GM18951 (cell line): ENCODE measurements at regions not wholly inside any gene's neighbourhood (a gene's known extent, or its start where the extent isn't known, plus 50 kb on each side); places are given as distances from the start of the nearest gene placed in this dataset.

Source experiments
- POLR2A ChIP-seq: IDR thresholded peaks from 4 replicates; pipeline ENCODE4 v1.6.1; 2011; ENCODE audit warnings: mild to moderate bottlenecking; ENCODE audit not compliant: insufficient read length, insufficient read depth; ENCODE audit errors: extremely low read depth
- in situ Hi-C: fragments of 300-500 bp; cut with MboI; formaldehyde crosslinking; loops from one replicate; pipeline ENCODE4 v1.12.0; 2022; ENCODE audit warnings: low sequenced_read_pairs, mixed read lengths, inconsistent platforms; ENCODE audit not compliant: unreplicated experiment

DNA sequence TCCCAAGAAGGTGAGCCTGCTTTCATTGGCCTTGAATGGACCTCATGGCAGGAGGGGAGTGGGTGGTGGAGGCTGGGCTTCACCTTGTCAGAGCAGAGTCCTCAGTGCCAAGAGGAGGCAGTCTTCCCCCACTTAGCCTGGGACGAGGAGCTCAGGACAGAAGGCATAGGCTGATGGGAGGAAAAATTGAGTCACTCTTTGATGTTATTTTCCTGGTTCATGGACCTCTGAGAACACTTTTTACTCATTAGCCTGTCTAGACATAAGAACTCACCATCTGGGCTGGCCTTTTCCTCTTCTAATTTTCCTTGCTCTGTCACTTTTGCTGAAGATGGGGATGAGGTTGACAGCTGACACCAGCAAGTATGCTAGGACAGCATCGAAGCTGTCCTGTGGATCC lies 225.7 kb upstream of the TNP1 start:
- no peak for TF ChIP-seq POLR2A
- in situ Hi-C loops, result no loop called here

- no peak for TF ChIP-seq POLR2A
- in situ Hi-C loops, result no loop called here
Measured at GRCh38 chr2:217081799-217082198, 221.9 kb upstream of the TNP1 start.

DNA sequence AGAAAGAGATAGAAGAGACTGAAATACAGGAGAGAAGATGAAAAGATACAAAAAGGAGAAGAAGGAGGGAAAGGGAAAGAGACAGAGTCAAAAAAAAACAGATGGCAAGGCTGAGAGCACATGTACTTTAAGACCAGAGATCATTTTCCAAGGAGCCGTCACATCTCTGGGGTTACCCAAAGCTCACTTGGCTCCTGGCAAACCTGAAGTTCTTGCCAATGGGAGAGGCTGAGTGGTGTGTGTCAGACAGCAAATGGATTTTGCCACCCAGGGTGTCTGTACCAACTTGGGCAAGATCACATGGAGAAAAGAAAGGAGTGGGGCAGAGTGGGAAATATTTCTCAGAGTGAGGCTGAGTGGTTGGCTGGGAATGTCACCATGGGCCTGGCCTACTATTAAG lies 219.3 kb upstream of the TNP1 start:
- in situ Hi-C loops, result no loop called here
- TF ChIP-seq POLR2A, result no peak

- in situ Hi-C loops, result no loop called here
- TF ChIP-seq POLR2A, result no peak
Measured at GRCh38 chr2:217077831-217078407, 218.1 kb upstream of the TNP1 start.

DNA sequence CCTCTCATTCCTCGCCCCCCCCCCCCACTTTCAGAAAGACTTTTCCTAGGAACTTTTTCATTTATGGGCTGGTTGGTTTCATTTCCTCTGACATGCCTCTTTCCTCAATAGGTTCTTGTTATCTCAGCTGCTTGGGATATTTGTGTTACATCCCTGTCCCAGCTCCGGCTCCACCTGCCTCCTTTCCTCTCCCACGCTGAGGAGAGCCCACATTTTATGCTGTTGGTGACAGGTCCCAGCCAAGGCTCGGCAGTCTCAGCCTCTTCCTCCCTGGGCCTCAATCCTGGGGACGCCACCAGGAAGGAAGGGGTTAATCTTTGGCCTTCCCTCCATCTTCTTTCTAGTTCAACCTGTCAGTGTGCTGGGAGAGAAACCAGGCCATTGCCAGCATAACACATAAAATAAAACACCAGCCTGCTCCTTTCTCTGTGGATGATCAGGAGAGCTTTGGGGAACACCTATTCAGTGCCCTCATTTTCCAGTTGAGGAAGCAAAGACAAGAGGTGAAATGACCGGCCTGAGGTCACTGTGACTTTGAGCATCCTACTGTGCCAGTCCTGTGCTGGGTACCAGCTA lies 216.9 kb upstream of the TNP1 start:
- in situ Hi-C loops, result no loop called here
- no peak for TF ChIP-seq POLR2A

DNA sequence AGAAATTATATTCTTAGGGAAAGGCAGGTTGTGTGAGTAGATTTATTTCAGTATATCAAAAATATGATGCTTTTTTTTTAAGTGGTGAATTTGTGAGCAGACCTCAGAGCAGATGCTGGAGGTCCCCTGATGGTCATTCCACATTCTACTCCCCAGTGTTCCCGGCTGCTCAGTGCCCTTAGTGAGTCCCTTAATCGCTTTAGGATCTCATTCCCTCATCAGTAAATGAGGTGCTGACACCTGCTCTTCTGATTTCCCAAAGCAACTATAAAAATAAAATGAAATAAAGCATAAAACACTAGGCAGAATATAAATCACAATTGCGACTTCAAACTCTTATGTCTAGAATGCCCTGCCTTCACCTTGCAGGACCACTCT lies 216.2 kb upstream of the TNP1 start:
- in situ Hi-C loops, result no loop called here

GRCh38 chr2:217075268-217076057 lies 215.6 kb upstream of the TNP1 start:
- in situ Hi-C loops, result no loop called here
- TF ChIP-seq POLR2A, result no peak

More for the DNA sequence above, 216.2 kb upstream of the TNP1 start:
- TF ChIP-seq POLR2A, result no peak

DNA sequence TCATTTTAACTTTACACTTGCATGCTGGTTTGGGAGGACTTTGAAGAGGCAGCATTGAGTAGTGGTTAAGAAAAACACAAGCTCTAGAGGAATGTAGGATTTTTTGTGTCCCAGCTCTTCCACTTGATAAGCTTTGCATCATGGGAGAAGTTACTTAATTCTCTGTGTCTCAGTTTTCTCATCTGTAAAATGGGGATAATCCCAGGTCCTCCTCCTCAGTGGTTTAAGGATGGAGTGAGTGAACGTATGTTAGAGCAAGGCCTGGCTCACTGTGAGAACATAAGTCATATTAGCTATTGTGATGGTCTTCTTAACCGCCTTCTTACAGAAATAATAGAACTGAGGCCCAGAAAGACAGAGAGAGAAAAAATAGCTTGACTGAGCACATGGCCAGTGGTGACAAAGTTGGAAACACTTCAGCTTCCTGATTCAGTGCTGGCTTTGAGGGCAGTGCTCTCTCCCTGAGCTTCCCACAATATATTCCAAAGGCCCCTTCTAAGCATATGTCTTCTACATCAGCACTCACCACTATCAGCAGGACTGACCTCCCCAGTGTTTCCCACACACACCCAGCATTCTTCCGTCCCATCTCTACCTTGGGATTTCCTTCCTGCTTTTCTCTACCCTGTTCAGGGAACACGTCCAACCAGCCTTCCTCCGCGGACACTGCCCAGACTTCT lies 214.9 kb upstream of the TNP1 start:
- TF ChIP-seq POLR2A, result no peak
- in situ Hi-C loops, result no loop called here

DNA sequence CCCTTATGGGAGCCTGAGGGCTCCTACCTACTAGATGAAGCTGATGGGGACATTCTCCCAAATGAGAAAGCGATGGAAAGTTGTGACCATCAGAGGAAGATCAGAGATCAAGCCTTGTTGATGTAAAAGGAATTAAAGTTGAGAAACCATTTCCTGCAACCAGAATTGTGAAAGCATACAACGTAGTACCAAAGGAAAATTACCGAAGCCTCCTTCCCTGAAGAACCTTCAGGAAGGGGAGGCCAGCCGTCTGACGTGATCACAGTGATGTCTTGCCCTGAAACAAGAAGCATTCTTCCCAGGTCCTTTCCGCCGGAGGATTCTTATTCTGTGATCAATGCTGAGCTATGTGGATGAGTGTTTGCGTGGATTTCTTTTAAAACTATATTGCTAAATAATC lies 211.6 kb upstream of the TNP1 start:
- TF ChIP-seq POLR2A, result no peak
- in situ Hi-C loops, result no loop called here

DNA sequence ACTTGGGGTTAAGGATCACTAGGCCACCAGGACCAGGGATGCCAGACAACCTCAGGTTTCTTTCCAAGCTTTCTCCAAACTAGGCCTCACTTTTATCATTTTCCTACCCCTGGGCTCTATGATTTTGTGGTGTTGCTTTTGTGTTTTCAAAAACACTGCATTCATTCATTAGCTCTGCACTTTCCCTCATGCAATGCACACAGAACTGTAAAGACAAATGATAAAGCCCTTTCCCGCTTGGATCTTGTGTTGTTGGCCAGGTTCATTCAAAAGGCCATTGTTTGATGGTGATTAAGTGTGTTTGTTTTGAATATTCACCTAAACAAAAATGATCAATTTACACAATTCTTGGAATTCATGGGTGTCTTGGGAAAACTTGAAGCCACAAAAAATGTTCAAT lies 210.7 kb upstream of the TNP1 start:
- in situ Hi-C loops, result no loop called here
- no peak for TF ChIP-seq POLR2A

- no peak for TF ChIP-seq POLR2A
- in situ Hi-C loops, result no loop called here
Measured at GRCh38 chr2:217070043-217070430, 210.2 kb upstream of the TNP1 start.

DNA sequence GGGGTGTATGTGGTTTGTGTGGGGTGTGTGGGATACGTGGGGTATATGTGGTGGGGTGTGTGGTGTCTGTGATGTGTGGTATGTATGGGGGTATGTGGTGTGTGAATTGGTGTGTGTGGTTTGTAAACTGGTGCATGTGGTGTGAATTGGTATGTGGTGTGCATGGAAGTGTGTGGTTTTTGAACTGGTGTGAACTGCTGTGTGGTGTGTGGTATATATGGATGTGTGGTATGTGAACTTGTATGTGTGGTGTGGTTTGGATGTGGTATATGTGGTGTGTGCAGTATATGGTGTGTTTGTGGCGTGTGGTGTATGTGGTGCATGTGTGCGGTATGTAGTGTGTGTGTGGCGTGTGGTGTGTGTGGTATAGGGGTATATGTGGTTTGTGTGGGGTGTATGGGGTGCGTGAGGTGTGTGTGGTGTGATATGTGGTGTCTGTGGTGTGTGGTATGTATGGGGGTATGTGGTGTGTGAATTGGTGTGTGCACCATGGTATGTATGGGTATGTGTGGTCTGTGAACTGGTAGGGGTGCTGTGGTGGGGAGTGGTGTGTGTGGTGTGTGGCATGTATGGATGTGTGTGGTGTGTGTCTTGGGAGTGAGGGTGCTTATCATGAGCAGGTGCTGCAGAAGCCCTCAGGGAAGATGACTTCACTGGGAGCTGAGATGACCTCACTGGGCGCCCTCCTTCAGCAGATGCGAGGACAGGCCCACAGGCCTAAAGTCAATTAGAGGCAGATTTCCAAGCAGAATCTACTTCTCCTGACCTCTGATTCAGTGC lies 209.6 kb upstream of the TNP1 start:
- TF ChIP-seq POLR2A, result no peak
- in situ Hi-C loops, result no loop called here

DNA sequence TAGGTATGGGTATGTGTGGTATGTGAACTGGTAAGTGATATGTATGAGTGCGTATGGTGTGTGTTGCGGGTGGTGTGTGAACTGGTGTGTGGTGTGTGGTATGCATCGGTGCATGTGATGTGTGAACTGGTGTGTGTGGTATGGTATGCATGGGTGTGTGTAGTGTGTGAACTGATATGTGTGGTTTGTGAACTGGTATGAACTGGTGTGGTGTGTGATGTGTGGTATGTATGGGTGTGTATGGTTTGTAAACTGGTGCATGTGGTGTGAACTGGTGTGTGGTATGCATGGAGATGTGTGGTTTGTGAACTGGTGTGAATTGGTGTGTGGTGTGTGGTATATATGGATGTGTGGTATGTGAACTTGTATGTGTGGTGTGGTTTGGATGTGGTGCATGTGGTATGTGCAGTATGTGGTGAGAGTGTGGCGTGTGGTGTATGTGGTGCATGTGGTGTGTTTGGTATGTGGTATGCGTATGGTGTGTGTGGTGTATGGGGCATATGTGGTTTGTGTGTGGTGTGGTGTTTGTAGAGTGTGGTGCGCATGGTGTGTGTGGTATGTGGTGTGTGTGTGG lies 208.9 kb upstream of the TNP1 start:
- TF ChIP-seq POLR2A, result no peak
- in situ Hi-C loops, result no loop called here
